ENCODE measurements at regions not wholly inside any gene's neighbourhood (a gene's known extent, or its start where the extent isn't known, plus 50 kb on each side); places are given as distances from the start of the nearest gene placed in this dataset.

GRCh38 chr5:36444582-36445418 lies 143.1 kb upstream of the RANBP3L start:
- TF ChIP-seq EZH2 (optimal IDR thresholded peaks at IDR 0.05; ENCODE audit: low read depth, low read length) (no peak), EZH2phosphoT487 (IDR thresholded peaks at IDR 0.05; ENCODE audit: low read length) (no peak), CTCF (IDR thresholded peaks at IDR 0.05; ENCODE audit: low read length) (no peak)
- Histone ChIP-seq H3K4me2 (ENCODE audit: low read depth, low read length) (no peak overlapping the region), H3K9ac (ENCODE audit: low read length) (no peak overlapping the region), H3F3A (ENCODE audit: insufficient read depth, low read length) (no peaks in the 10 kb centered on the region), H3K9me2 (replicated peaks; ENCODE audit: insufficient read depth, low read length) (no peaks in the 10 kb centered on the region), H3K9me3 (replicated peaks; ENCODE audit: insufficient read depth, low read length) (no peaks in the 10 kb centered on the region), H3K4me3 (ENCODE audit: low read length) (no peak overlapping the region), H2AFZ (ENCODE audit: low read length) (no peak overlapping the region), H3K27ac (ENCODE audit: low read length) (no peak overlapping the region), H4K20me1 (ENCODE audit: insufficient read depth, low read length) (no peaks in the 10 kb centered on the region), H3K79me2 (ENCODE audit: low read length) (no peaks in the 10 kb centered on the region), H3K36me3 (replicated peaks; ENCODE audit: insufficient read depth, low read length) (no peaks in the 10 kb centered on the region), H3K4me1 (ENCODE audit: low read length) (no peaks in the 10 kb centered on the region), H3K27me3 (replicated peaks; ENCODE audit: insufficient read depth, low read length) (no peaks in the 10 kb centered on the region)
- DNase-seq: no peak

GRCh38 chr5:36447776-36448175 lies 146.1 kb upstream of the RANBP3L start:
- Histone ChIP-seq H3K4me3 (ENCODE audit: low read length) (no peak overlapping the region), H3F3A (ENCODE audit: insufficient read depth, low read length) (no peaks in the 10 kb centered on the region), H3K27ac (ENCODE audit: low read length) (no peak overlapping the region), H3K4me2 (ENCODE audit: low read depth, low read length) (no peak overlapping the region), H3K9me2 (replicated peaks; ENCODE audit: insufficient read depth, low read length) (no peaks in the 10 kb centered on the region), H3K4me1 (ENCODE audit: low read length) (no peaks in the 10 kb centered on the region), H3K9me3 (replicated peaks; ENCODE audit: insufficient read depth, low read length) (no peaks in the 10 kb centered on the region), H3K36me3 (replicated peaks; ENCODE audit: insufficient read depth, low read length) (no peaks in the 10 kb centered on the region), H3K27me3 (replicated peaks; ENCODE audit: insufficient read depth, low read length) (no peaks in the 10 kb centered on the region), H2AFZ (ENCODE audit: low read length) (no peak overlapping the region), H3K9ac (ENCODE audit: low read length) (no peak overlapping the region), H3K79me2 (ENCODE audit: low read length) (no peaks in the 10 kb centered on the region), H4K20me1 (ENCODE audit: insufficient read depth, low read length) (no peaks in the 10 kb centered on the region)
- DNase-seq: no peak
- TF ChIP-seq CTCF (IDR thresholded peaks at IDR 0.05; ENCODE audit: low read length): no peak
- no peak for TF ChIP-seq EZH2 (optimal IDR thresholded peaks at IDR 0.05; ENCODE audit: low read depth, low read length)
- no peak for TF ChIP-seq EZH2phosphoT487 (IDR thresholded peaks at IDR 0.05; ENCODE audit: low read length)

GRCh38 chr5:36450229-36451014 lies 148.7 kb upstream of the RANBP3L start:
- H3K9me2 ChIP-seq (replicated peaks; ENCODE audit: insufficient read depth, low read length): no peaks in the 10 kb centered on the region
- TF ChIP-seq EZH2 (optimal IDR thresholded peaks at IDR 0.05; ENCODE audit: low read depth, low read length) (no peak), EZH2phosphoT487 (IDR thresholded peaks at IDR 0.05; ENCODE audit: low read length) (no peak), CTCF (IDR thresholded peaks at IDR 0.05; ENCODE audit: low read length) (no peak)

More at GRCh38 chr5:36450229-36451014, 148.7 kb upstream of the RANBP3L start:
- no peaks in the 10 kb centered on the region for H3K79me2 ChIP-seq (ENCODE audit: low read length)
- no peaks in the 10 kb centered on the region for H3K27me3 ChIP-seq (replicated peaks; ENCODE audit: insufficient read depth, low read length)
- H3K4me2 ChIP-seq (ENCODE audit: low read depth, low read length): no peak overlapping the region
- no peaks in the 10 kb centered on the region for H3F3A ChIP-seq (ENCODE audit: insufficient read depth, low read length)
- H3K4me1 ChIP-seq (ENCODE audit: low read length): no peaks in the 10 kb centered on the region
- no peaks in the 10 kb centered on the region for H3K36me3 ChIP-seq (replicated peaks; ENCODE audit: insufficient read depth, low read length)
- no peaks in the 10 kb centered on the region for H3K9me3 ChIP-seq (replicated peaks; ENCODE audit: insufficient read depth, low read length)
- DNase-seq: no peak
- H2AFZ ChIP-seq (ENCODE audit: low read length): no peak overlapping the region
- no peak overlapping the region for H3K4me3 ChIP-seq (ENCODE audit: low read length)
- H3K27ac ChIP-seq (ENCODE audit: low read length): no peak overlapping the region
- H4K20me1 ChIP-seq (ENCODE audit: insufficient read depth, low read length): no peaks in the 10 kb centered on the region
- H3K9ac ChIP-seq (ENCODE audit: low read length): no peak overlapping the region
